Uterus (tissue), 3 donors: ENCODE measurements at regions not wholly inside any gene's neighbourhood (a gene's known extent, or its start where the extent isn't known, plus 50 kb on each side); places are given as distances from the start of the nearest gene placed in this dataset.
"Not testable (repeated sequence)": the region's sequence is repeated elsewhere in the genome, so short reads cannot be mapped to it uniquely, and the experiment has no call there.

ENCODE experiments used
- DNase-seq, 2 donors: peaks; one replicate each; pipeline ENCODE4 v3.0.0-alpha.2; 2019 to 2020
- H3K27ac ChIP-seq, 2 donors: fragments of 200-600 bp; sonication (generic); 1 replicate in 1 of 2; 2 replicates in 1 of 2; pipeline ENCODE4 v1.5.1; 2016 to 2018
- H3K27me3 ChIP-seq, 2 donors: fragments of 200-600 bp; sonication (generic); one replicate each; pipeline ENCODE4 v1.5.1; 2018 to 2019; ENCODE audit warnings: control low read depth in 1 of 2
- H3K36me3 ChIP-seq, 2 donors: fragments of 200-600 bp; sonication (generic); one replicate each; pipeline ENCODE4 v1.5.1; 2019; ENCODE audit warnings: control low read depth in 1 of 2
- H3K4me1 ChIP-seq, 2 donors: fragments of 200-600 bp; sonication (generic); one replicate each; pipeline ENCODE4 v1.5.1; 2018 to 2019; ENCODE audit warnings: control low read depth in 1 of 2
- H3K4me3 ChIP-seq, 2 donors: fragments of 200-600 bp; sonication (generic); 1 replicate in 1 of 2; 2 replicates in 1 of 2; pipeline ENCODE4 v1.5.1; 2018 to 2019; ENCODE audit warnings: mild to moderate bottlenecking in 1 of 2
- H3K9me3 ChIP-seq, 2 donors: fragments of 200-600 bp; sonication (generic); one replicate each; pipeline ENCODE4 v1.5.1; 2019; ENCODE audit warnings: control low read depth in 1 of 2
- POLR2A ChIP-seq, 2 donors: fragments of 450-650 bp; IDR thresholded peaks; one replicate each; pipeline ENCODE4 v1.6.1; 2016; ENCODE audit warnings: antibody characterized with exemption in 2 of 2, mild to moderate bottlenecking in 1 of 2, moderate library complexity in 1 of 2
- intact Hi-C: fragments of 100-400 bp; cut with DNase I; formaldehyde crosslinking; loops from one replicate; pipeline ENCODE4 v1.15.1; 2023; ENCODE audit warnings: low total_unique reads
- TF ChIP-seq, protein P1 (sequence below), 4 experiments: fragments of 200-600 bp in 2 of 4; fragments of 450-650 bp in 2 of 4; sonication (generic) in 2 of 4; IDR thresholded peaks; one replicate each; pipeline ENCODE4 v1.5.1; 2016 to 2019; ENCODE audit warnings: antibody characterized with exemption in 4 of 4, mild to moderate bottlenecking in 2 of 4, moderate library complexity in 1 of 4
- donor health status: DM: yes; HTN: yes; CAD: no.

GRCh38 chr5:7146886-7147285, 249.1 kb upstream of the ADCY2 start:
- TF ChIP-seq, protein P1, sequence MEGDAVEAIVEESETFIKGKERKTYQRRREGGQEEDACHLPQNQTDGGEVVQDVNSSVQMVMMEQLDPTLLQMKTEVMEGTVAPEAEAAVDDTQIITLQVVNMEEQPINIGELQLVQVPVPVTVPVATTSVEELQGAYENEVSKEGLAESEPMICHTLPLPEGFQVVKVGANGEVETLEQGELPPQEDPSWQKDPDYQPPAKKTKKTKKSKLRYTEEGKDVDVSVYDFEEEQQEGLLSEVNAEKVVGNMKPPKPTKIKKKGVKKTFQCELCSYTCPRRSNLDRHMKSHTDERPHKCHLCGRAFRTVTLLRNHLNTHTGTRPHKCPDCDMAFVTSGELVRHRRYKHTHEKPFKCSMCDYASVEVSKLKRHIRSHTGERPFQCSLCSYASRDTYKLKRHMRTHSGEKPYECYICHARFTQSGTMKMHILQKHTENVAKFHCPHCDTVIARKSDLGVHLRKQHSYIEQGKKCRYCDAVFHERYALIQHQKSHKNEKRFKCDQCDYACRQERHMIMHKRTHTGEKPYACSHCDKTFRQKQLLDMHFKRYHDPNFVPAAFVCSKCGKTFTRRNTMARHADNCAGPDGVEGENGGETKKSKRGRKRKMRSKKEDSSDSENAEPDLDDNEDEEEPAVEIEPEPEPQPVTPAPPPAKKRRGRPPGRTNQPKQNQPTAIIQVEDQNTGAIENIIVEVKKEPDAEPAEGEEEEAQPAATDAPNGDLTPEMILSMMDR (IDR thresholded peaks at IDR 0.05): no peak
- no peak for TF ChIP-seq POLR2A (IDR thresholded peaks at IDR 0.05)
- intact Hi-C loops: no loop called here
- no peaks in the 10 kb centered on the region for H3K4me1 ChIP-seq
- no peaks in the 10 kb centered on the region for H3K27me3 ChIP-seq
- DNase-seq: no peak
- H3K36me3 ChIP-seq: no peaks in the 10 kb centered on the region
- no peak overlapping the region for H3K27ac ChIP-seq
- H3K9me3 ChIP-seq: no peaks in the 10 kb centered on the region
- no peak overlapping the region for H3K4me3 ChIP-seq

DNA sequence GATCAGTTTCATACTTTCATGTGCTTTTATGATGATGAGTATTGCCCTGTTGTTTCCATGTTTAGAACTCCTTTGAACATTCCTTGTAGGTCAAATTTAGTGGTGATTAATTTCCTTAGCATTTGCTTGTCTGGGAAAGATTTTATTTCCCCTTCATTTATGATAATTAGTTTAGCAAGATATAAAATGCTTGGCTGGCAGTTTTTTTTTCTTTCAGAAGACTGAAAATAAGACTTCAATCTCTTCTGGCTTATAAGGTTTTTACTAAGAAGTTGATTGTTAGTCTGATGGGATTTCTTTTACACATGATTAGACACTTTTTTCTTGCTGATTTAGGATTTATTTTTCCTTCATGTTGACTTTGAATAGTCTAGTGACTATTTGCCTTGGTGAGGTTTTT, 238.9 kb upstream of the ADCY2 start:
- no peak for DNase-seq
- no peak overlapping the region for H3K27ac ChIP-seq
- no peaks in the 10 kb centered on the region for H3K36me3 ChIP-seq
- no peaks in the 10 kb centered on the region for H3K27me3 ChIP-seq
- TF ChIP-seq POLR2A (IDR thresholded peaks at IDR 0.05): no peak
- TF ChIP-seq, protein P1 (IDR thresholded peaks at IDR 0.05): no peak
- no peak overlapping the region for H3K4me3 ChIP-seq
- H3K4me1 ChIP-seq: no peaks in the 10 kb centered on the region
- no peaks in the 10 kb centered on the region for H3K9me3 ChIP-seq
- intact Hi-C loops: no loop called here

DNA sequence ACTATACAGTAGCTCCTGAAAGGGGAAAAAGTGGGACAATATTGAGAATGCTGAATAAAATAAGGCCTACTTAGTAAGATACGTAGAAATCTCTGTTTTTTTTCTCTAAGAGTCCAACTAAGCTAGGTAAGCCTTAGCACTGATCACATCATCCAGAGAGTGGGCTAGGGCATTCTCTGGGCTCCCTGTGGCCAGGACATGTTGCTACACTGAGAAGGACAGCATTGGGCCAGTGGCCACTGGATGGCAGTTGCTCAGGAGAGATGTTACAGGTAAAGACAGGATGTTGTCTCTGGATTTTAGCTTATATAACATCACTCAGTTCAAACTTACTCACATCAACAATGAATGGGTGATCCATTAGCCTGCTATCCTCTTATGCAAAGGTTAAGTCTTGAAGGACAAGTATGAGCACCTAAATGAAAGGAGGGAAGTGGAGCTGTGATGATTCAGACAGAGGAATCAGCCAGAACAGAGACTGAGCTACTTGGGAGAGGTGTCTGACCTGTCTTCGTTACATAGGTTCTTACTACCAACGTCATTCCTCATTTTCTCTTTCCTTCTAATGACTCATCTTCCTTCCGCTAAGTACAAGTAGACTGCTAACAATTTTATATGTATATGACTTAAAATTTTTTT, 226.6 kb upstream of the ADCY2 start:
- H3K36me3 ChIP-seq: no peaks in the 10 kb centered on the region
- no peak overlapping the region for H3K4me3 ChIP-seq
- no peak for TF ChIP-seq POLR2A (IDR thresholded peaks at IDR 0.05)
- TF ChIP-seq, protein P1 (IDR thresholded peaks at IDR 0.05): no peak
- intact Hi-C loops: no loop called here
- DNase-seq: no peak
- H3K27me3 ChIP-seq: no peaks in the 10 kb centered on the region
- no peaks in the 10 kb centered on the region for H3K4me1 ChIP-seq
- H3K27ac ChIP-seq: no peak overlapping the region
- H3K9me3 ChIP-seq: no peaks in the 10 kb centered on the region

DNA sequence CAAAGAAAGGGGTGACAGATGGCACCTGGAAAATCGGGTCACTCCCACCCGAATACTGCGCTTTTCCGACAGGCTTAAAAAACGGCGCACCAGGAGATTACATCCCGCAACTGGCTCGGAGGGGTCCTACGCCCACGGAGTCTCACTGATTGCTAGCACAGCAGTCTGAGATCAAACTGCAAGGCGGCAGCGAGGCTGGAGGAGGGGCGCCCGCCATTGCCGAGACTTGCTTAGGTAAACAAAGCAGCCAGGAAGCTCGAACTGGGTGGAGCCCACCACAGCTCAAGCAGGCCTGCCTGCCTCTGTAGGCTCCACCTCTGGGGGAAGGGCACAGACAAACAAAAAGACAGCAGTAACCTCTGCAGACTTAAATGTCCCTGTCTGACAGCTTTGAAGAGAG, 225.2 kb upstream of the ADCY2 start:
- H3K27ac ChIP-seq, intact Hi-C loops, DNase-seq, H3K27me3 ChIP-seq, H3K9me3 ChIP-seq, H3K4me1 ChIP-seq, H3K36me3 ChIP-seq, H3K4me3 ChIP-seq: not testable (repeated sequence)

- Histone ChIP-seq H3K4me1 (no peaks in the 10 kb centered on the region), H3K27me3 (no peaks in the 10 kb centered on the region), H3K4me3 (no peak overlapping the region), H3K9me3 (no peaks in the 10 kb centered on the region), H3K36me3 (no peaks in the 10 kb centered on the region), H3K27ac (no peak overlapping the region)
- TF ChIP-seq, protein P1 (IDR thresholded peaks at IDR 0.05): no peak
- no peak for TF ChIP-seq POLR2A (IDR thresholded peaks at IDR 0.05)
- no peak for DNase-seq
- intact Hi-C loops: no loop called here
Observed at GRCh38 chr5:7179364-7179763, 216.6 kb upstream of the ADCY2 start.

DNA sequence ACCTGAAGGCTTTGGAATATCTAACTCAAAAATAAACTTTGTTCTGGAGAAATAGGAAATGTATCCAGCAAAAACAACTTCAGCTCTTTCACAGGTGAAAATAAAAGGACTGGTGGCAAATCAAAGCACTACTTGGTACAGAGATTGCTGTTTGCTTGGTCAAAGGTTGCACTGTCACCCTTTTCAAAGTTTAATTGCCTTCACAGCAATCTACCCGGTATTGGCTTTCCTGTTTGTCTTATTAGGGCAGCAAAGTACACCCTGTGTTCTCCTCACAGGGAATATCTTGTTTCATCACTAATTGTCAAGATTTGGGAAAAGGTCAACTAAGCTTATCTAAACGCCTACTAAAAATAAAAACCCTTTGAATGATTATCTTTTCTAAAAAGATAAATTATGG, 214.1 kb upstream of the ADCY2 start:
- H3K4me1 ChIP-seq: no peaks in the 10 kb centered on the region
- no peaks in the 10 kb centered on the region for H3K36me3 ChIP-seq
- no peaks in the 10 kb centered on the region for H3K27me3 ChIP-seq
- TF ChIP-seq, protein P1 (IDR thresholded peaks at IDR 0.05): no peak
- no peak for TF ChIP-seq POLR2A (IDR thresholded peaks at IDR 0.05)
- no peaks in the 10 kb centered on the region for H3K9me3 ChIP-seq
- no peak for DNase-seq
- intact Hi-C loops: no loop called here
- no peak overlapping the region for H3K4me3 ChIP-seq
- no peak overlapping the region for H3K27ac ChIP-seq
